Thyroid gland (tissue), 4 donors: ENCODE measurements at regions not wholly inside any gene's neighbourhood (a gene's known extent, or its start where the extent isn't known, plus 50 kb on each side); places are given as distances from the start of the nearest gene placed in this dataset.

Experiments
- DNase-seq, 2 donors: peaks; one replicate each; pipeline ENCODE4 v3.0.0-alpha.2; 2019
- H3K27ac ChIP-seq, 3 donors: fragments of 200-600 bp; sonication (generic); 1 replicate in 2 of 3; 2 replicates in 1 of 3; pipeline ENCODE4 v1.5.1; 2016 to 2019; ENCODE audit warnings: mild to moderate bottlenecking in 1 of 3, moderate library complexity in 1 of 3
- H3K27me3 ChIP-seq: fragments of 200-600 bp; sonication (generic); one replicate; pipeline ENCODE4 v1.5.1; 2019
- H3K36me3 ChIP-seq, 2 donors: fragments of 200-600 bp; sonication (generic); one replicate each; pipeline ENCODE4 v1.5.1; 2016 to 2019
- H3K4me1 ChIP-seq, 2 donors: fragments of 200-600 bp; sonication (generic); one replicate each; pipeline ENCODE4 v1.5.1; 2017 to 2019
- H3K4me3 ChIP-seq, 3 donors: fragments of 200-600 bp; sonication (generic); replicated peaks in 1 of 3; 1 replicate in 2 of 3; 2 replicates in 1 of 3; pipeline ENCODE4 v1.5.1; 2016; ENCODE audit warnings: mild to moderate bottlenecking in 1 of 3
- H3K9me3 ChIP-seq: fragments of 200-600 bp; sonication (generic); one replicate; pipeline ENCODE4 v1.5.1; 2017
- POLR2A ChIP-seq, 2 donors: fragments of 450-650 bp; IDR thresholded peaks; one replicate each; pipeline ENCODE4 v1.6.1; 2017; ENCODE audit warnings: antibody characterized with exemption in 2 of 2, mild to moderate bottlenecking in 2 of 2, moderate library complexity in 1 of 2
- WGBS, 2 donors: methylation state at CpG; one replicate each; pipeline ENCODE4 v1.1.5; 2017; 5-methylcytosine and 5-hydroxymethylcytosine counted together
- intact Hi-C: fragments of 100-400 bp; cut with DNase I; formaldehyde crosslinking; loops from one replicate; pipeline ENCODE4 v1.15.1; 2023
- TF ChIP-seq, protein P1 (sequence below), 6 experiments: fragments of 200-600 bp in 3 of 6; fragments of 450-650 bp in 3 of 6; sonication (generic) in 3 of 6; IDR thresholded peaks; one replicate each; pipeline ENCODE4 v1.5.1; 2016 to 2019; ENCODE audit warnings: antibody characterized with exemption in 6 of 6, mild to moderate bottlenecking in 2 of 6, inconsistent platforms in 1 of 6, moderate library complexity in 1 of 6

DNA sequence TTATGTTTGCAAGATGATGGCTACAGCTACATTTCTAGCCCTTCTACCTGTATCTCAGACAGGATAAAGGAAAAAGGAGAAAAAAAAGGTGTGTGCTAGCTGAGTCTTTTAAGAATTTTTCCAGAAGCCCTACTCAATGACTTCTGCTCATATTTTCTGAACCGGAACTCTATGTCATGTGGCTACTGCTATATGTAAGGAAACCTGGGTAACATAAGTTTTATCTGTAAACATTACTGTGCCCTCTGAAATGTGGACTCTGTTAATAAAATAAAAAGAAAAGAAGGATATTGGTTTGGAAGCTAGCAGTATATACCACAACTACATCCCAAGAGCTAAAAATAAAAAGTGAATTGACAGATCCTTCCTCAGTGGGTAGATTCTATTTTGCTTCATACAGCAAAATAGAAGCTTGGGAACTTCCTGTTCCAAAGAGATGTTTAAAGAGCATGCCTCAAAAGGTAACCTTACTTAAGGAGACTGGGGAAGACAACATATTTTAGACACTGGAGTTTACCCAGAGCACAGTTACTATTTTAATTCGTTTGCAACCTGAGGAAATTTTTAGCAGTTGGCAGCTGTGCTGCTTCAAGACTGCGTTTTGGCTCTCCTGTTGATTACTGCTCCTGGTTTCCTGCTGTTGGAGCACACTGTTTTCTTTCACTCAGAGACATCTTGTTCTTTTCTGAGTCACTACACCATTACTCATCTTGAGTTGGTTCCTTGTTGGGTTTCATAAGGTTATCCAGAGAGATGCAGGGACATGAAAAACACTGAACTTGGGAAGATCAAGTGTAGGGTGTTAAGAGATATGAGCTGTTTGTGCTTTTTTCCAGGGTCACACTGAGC is 280.7 kb downstream of the NFKBIZ start:
- DNase-seq, result no peak
- Histone ChIP-seq H3K9me3 (no peaks in the 10 kb centered on the region), H3K27ac (no peak overlapping the region), H3K4me1 (peaks cover 0 to 5% of the 10 kb centered on the region in 2 donors), H3K27me3 (no peaks in the 10 kb centered on the region), H3K4me3 (no peak overlapping the region), H3K36me3 (no peaks in the 10 kb centered on the region)
- intact Hi-C loops, result no loop called here
- TF ChIP-seq, protein P1, sequence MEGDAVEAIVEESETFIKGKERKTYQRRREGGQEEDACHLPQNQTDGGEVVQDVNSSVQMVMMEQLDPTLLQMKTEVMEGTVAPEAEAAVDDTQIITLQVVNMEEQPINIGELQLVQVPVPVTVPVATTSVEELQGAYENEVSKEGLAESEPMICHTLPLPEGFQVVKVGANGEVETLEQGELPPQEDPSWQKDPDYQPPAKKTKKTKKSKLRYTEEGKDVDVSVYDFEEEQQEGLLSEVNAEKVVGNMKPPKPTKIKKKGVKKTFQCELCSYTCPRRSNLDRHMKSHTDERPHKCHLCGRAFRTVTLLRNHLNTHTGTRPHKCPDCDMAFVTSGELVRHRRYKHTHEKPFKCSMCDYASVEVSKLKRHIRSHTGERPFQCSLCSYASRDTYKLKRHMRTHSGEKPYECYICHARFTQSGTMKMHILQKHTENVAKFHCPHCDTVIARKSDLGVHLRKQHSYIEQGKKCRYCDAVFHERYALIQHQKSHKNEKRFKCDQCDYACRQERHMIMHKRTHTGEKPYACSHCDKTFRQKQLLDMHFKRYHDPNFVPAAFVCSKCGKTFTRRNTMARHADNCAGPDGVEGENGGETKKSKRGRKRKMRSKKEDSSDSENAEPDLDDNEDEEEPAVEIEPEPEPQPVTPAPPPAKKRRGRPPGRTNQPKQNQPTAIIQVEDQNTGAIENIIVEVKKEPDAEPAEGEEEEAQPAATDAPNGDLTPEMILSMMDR (IDR thresholded peaks at IDR 0.05), result no peak
- TF ChIP-seq POLR2A (IDR thresholded peaks at IDR 0.05), result no peak
- 45 to 58% methylated on average over 3 of the region's 3 CpGs for WGBS, 2 donors

DNA sequence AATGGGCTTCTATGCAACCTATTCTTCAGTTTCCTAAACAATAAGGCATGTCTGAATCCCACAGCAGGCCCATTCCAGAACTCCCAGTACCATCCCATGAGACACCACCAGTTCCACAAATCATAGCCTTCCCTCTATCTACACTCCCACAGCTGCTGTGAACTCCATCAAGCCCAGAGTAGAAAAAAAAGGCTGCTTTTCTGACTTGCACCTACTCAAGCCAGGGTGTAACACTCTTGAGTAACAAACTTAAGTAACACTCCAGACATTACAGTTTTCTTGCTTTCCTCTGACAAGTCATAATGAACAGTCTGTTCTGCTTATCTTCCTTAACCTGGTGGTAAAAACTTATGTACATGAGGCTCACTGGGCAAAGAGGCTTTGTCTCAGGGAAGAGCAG is 283.1 kb downstream of the NFKBIZ start:
- H3K36me3 ChIP-seq, result no peaks in the 10 kb centered on the region
- no peak overlapping the region for H3K4me3 ChIP-seq
- intact Hi-C loops, result no loop called here
- no peaks in the 10 kb centered on the region for H3K9me3 ChIP-seq
- DNase-seq, result no peak
- H3K4me1 ChIP-seq, result peaks cover 0 to 5% of the 10 kb centered on the region in 2 donors
- H3K27ac ChIP-seq, result no peak overlapping the region
- H3K27me3 ChIP-seq, result no peaks in the 10 kb centered on the region
- TF ChIP-seq, protein P1 (IDR thresholded peaks at IDR 0.05), result no peak
- no peak for TF ChIP-seq POLR2A (IDR thresholded peaks at IDR 0.05)

DNA sequence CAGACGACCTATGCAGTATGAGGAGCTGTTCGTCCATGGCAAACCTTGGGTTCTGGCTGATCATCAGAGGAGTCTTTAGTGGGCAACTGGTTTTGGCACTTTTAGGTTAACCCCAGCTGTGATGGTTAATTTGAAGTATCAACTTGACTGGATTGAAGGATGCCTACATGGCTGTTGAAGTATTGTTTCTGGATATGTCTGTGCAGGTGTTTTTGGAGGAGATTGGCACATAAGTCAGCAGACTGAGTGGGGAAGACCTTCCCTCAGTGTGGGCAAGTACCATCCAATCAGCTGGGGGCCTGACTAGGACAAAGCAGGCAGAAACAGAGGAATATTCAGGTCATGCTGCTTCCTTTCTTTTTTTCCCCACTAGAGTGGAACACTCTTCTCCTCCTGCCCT is 284.1 kb downstream of the NFKBIZ start:
- peaks cover 0 to 5% of the 10 kb centered on the region in 2 donors for H3K4me1 ChIP-seq
- H3K27ac ChIP-seq, result no peak overlapping the region
- no peak for DNase-seq
- TF ChIP-seq, protein P1 (IDR thresholded peaks at IDR 0.05), result no peak
- TF ChIP-seq POLR2A (IDR thresholded peaks at IDR 0.05), result no peak
- no peaks in the 10 kb centered on the region for H3K9me3 ChIP-seq
- H3K4me3 ChIP-seq, result no peak overlapping the region
- intact Hi-C loops, result no loop called here
- no peaks in the 10 kb centered on the region for H3K36me3 ChIP-seq
- 82 to 98% methylated on average over 2 of the region's 2 CpGs for WGBS, 2 donors
- H3K27me3 ChIP-seq, result no peaks in the 10 kb centered on the region

DNA sequence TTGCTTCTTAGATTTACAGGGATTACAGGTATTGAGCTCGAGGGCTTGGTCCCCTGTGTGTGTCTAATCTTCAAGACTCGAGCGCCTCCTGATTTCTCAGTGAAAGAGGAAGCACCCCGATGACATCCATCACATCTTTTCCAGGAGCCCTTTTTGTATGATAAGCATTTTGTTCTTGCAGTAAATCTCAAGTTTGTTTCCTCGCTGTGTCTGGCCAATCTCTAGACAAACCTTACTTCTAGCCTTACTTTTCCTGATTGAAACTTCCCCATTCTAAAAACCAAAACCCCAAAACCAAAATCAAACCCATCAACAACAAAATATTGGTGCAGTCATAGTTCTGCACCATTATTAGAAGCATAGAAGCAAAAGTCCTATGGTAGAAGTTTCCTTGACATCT is 286.0 kb downstream of the NFKBIZ start:
- TF ChIP-seq, protein P1 (IDR thresholded peaks at IDR 0.05), result no peak
- TF ChIP-seq POLR2A (IDR thresholded peaks at IDR 0.05), result no peak
- no peak for DNase-seq

DNA sequence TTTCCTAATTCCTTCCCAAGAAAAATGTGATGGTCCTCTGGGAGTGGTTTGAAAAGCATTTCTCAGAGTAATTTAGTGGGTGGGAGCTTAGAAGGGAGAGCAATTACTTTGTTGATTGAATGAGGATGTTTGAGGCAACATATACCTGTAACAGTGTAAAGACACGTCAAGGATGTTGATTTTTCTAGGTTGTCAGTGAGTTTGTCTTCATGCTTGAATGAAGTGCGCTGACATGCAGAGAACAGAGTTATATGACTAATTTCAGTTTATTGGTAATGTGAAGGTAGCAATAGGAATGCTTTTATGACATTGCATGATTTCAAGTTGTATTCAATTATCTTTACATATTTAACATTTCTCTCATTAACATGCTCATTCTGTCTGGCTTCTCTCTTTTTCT is 286.9 kb downstream of the NFKBIZ start:
- H3K4me3 ChIP-seq, result no peak overlapping the region
- H3K27ac ChIP-seq, result no peak overlapping the region
- TF ChIP-seq POLR2A (IDR thresholded peaks at IDR 0.05), result no peak
- TF ChIP-seq, protein P1 (IDR thresholded peaks at IDR 0.05), result no peak
- intact Hi-C loops, result no loop called here
- no peaks in the 10 kb centered on the region for H3K36me3 ChIP-seq
- H3K27me3 ChIP-seq, result no peaks in the 10 kb centered on the region
- DNase-seq, result no peak
- H3K9me3 ChIP-seq, result no peaks in the 10 kb centered on the region
- peaks cover 0 to 5% of the 10 kb centered on the region in 2 donors for H3K4me1 ChIP-seq
- 84 to 90% methylated on average over 2 of the region's 2 CpGs for WGBS, 2 donors

More for the DNA sequence above, 286.0 kb downstream of the NFKBIZ start:
- no peak overlapping the region for H3K4me3 ChIP-seq
- intact Hi-C loops, result no loop called here
- no peaks in the 10 kb centered on the region for H3K27me3 ChIP-seq
- WGBS, 2 donors, result 86 to 91% methylated on average over 5 of the region's 5 CpGs
- H3K4me1 ChIP-seq, result peaks cover 0 to 5% of the 10 kb centered on the region in 2 donors
- no peaks in the 10 kb centered on the region for H3K9me3 ChIP-seq
- no peaks in the 10 kb centered on the region for H3K36me3 ChIP-seq
- H3K27ac ChIP-seq, result no peak overlapping the region
